MCF 10A (cell line): ENCODE measurements at regions not wholly inside any gene's neighbourhood (a gene's known extent, or its start where the extent isn't known, plus 50 kb on each side); places are given as distances from the start of the nearest gene placed in this dataset.

Experiments
- BruUV-seq: library from RNA; stranded (reverse); fragments of 400-500 nt; replicated peaks from 2 replicates; lab custom pipeline; 2021; lab: Mats Ljungman, UMichigan
- CTCF ChIA-PET: fragments of 300-600 bp; sonication (Branson Sonifier 250); formaldehyde crosslinking; extraction: SDS; loops from one replicate; lab custom pipeline; 2021; ENCODE audit warnings: antibody characterized with exemption, inconsistent platforms; lab: Yijun Ruan, JAX
- POLR2A ChIA-PET: fragments of 300-600, 350-650 bp; sonication (Branson Sonifier 250); formaldehyde crosslinking; extraction: SDS; loops from one replicate; lab custom pipeline; 2020; ENCODE audit warnings: antibody characterized with exemption, inconsistent platforms; lab: Yijun Ruan, JAX
- DNase-seq: peaks from one replicate; pipeline ENCODE4 v3.0.0-alpha.2; 2018; ENCODE audit not compliant: unreplicated experiment
- H3K27ac Mint-ChIP-seq: one replicate; pipeline ENCODE4 v1.8.0; 2022; ENCODE audit warnings: mild to moderate bottlenecking, low read depth, mixed read lengths; ENCODE audit not compliant: unreplicated experiment
- H3K27me3 Mint-ChIP-seq: one replicate; pipeline ENCODE4 v1.8.0; 2022; ENCODE audit warnings: mixed read lengths; ENCODE audit not compliant: insufficient read depth, unreplicated experiment
- H3K36me3 Mint-ChIP-seq: one replicate; pipeline ENCODE4 v1.8.0; 2022; ENCODE audit warnings: mild to moderate bottlenecking, moderate library complexity, mixed read lengths; ENCODE audit not compliant: insufficient read depth, unreplicated experiment
- H3K4me1 Mint-ChIP-seq: one replicate; pipeline ENCODE4 v1.8.0; 2022; ENCODE audit warnings: mixed read lengths; ENCODE audit not compliant: insufficient read depth, unreplicated experiment
- H3K4me3 Mint-ChIP-seq: one replicate; pipeline ENCODE4 v1.8.0; 2022; ENCODE audit warnings: mild to moderate bottlenecking, moderate library complexity, mixed read lengths; ENCODE audit not compliant: unreplicated experiment
- H3K9me3 Mint-ChIP-seq: one replicate; pipeline ENCODE4 v1.8.0; 2022; ENCODE audit warnings: mixed read lengths; ENCODE audit not compliant: unreplicated experiment
- intact Hi-C: fragments of 100-400 bp; cut with micrococcal nuclease; formaldehyde crosslinking; loops from 2 replicates; pipeline ENCODE4 v1.14.1; 2022
- TF ChIP-seq, protein P1 (sequence below): fragments of 200-600 bp; IDR thresholded peaks from one replicate; pipeline ENCODE4 v1.8.0; 2022; ENCODE audit warnings: antibody characterized with exemption, mild to moderate bottlenecking; ENCODE audit not compliant: unreplicated experiment

DNA sequence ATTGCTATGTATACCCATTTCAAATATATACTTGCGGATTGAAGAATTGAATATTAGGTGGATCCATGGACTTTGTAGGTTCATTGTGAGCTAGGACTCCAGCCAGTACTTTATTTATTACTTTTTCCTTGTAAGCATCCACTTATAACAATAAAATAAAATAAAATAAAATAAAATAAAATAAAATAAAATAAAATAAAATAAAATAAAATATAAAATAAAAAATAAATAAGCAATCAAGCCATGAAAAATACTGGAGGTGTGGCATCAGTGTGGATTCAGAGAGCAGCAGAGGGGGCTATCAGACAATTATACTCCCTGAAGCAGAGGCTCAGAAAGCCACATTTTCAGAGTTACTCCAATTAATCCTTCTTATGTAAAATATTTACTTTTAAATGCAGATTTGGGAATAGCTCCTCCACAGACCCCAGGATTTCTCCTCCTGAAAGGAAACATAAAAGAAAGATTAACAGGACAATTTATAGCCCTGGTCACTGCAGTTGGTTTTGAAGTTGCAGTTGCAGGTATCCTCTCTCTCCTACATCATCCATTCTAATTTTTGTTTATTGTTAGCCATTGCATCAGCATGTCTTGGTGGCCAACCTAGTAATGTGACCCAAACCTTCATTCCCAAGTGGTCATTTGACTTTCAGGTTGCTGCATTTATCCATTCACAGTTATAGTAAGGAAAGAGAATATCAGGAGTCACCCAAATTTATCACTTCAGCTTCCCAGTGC, 2025.2 kb upstream of the IGFBP7 start:
- Mint-ChIP-seq H3K9me3 (no peaks in the 10 kb centered on the region), H3K27me3 (no peaks in the 10 kb centered on the region), H3K36me3 (no peaks in the 10 kb centered on the region), H3K4me1 (no peaks in the 10 kb centered on the region), H3K27ac (no peak overlapping the region), H3K4me3 (no peak overlapping the region)
- no TSS peak for BruUV-seq
- intact Hi-C loops = no loop called here
- POLR2A ChIA-PET = no interaction called here
- CTCF ChIA-PET = no interaction called here
- TF ChIP-seq, protein P1, sequence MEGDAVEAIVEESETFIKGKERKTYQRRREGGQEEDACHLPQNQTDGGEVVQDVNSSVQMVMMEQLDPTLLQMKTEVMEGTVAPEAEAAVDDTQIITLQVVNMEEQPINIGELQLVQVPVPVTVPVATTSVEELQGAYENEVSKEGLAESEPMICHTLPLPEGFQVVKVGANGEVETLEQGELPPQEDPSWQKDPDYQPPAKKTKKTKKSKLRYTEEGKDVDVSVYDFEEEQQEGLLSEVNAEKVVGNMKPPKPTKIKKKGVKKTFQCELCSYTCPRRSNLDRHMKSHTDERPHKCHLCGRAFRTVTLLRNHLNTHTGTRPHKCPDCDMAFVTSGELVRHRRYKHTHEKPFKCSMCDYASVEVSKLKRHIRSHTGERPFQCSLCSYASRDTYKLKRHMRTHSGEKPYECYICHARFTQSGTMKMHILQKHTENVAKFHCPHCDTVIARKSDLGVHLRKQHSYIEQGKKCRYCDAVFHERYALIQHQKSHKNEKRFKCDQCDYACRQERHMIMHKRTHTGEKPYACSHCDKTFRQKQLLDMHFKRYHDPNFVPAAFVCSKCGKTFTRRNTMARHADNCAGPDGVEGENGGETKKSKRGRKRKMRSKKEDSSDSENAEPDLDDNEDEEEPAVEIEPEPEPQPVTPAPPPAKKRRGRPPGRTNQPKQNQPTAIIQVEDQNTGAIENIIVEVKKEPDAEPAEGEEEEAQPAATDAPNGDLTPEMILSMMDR = no peak
- DNase-seq = no peak

DNA sequence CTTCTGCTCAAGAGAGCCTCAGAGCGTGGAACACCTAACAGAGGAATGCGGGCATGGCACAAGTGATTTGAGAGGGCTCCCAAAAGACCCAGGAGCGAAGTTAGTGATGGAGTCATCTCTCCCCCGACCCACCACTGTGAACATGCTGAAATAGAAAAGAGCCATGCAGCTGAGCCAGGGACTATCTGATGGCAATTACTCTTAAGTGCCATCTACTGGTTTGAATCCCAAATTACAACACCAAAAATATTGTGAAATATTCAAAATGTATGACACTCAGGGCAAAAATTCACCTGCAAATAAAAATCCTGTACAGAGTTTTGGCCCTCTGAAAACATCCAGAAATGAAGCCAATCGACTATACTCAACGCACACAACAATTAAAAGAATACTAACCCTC, 2038.9 kb upstream of the ADGRL3 start:
- peaks cover 13% of the 10 kb centered on the region for H3K9me3 Mint-ChIP-seq
- ChIA-PET POLR2A (no interaction called here), CTCF (interaction anchor here (1.2 kb wide), 1 partner anchor 13 kb away, joined by 3 read pairs; no protein-coding TSS in a partner anchor)
- no peak overlapping the region for H3K4me3 Mint-ChIP-seq
- TF ChIP-seq, protein P1 = no peak
- no peaks in the 10 kb centered on the region for H3K27me3 Mint-ChIP-seq
- no peak for DNase-seq
- intact Hi-C loops = no loop called here
- no peaks in the 10 kb centered on the region for H3K36me3 Mint-ChIP-seq
- no TSS peak for BruUV-seq
- H3K27ac Mint-ChIP-seq = no peak overlapping the region
- no peaks in the 10 kb centered on the region for H3K4me1 Mint-ChIP-seq

DNA sequence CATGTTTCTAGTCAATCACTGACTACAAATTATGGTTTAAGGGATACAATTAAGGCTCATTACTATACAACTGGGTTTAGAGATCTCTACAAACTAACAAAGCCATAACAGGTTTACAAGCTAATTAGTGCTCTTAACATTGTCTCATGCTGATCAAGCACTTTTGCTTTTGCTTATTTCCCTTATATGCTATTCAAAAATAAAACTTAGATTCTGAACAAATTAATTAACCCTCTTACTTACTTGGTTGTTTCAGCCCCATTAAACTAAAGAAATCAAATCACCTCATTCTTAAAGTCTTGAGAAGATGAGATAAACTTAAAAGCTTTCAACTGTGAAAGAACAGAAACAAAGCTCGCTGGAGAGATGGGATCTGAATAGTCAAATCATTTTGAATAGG, 2024.5 kb upstream of the ADGRL3 start:
- no TSS peak for BruUV-seq
- no peaks in the 10 kb centered on the region for H3K9me3 Mint-ChIP-seq
- no peak overlapping the region for H3K4me3 Mint-ChIP-seq
- POLR2A ChIA-PET = no interaction called here
- no peaks in the 10 kb centered on the region for H3K27me3 Mint-ChIP-seq
- H3K4me1 Mint-ChIP-seq = no peaks in the 10 kb centered on the region
- intact Hi-C loops = no loop called here
- H3K27ac Mint-ChIP-seq = peak overlapping the region; percentile 20
- no peak for DNase-seq
- no peaks in the 10 kb centered on the region for H3K36me3 Mint-ChIP-seq
- CTCF ChIA-PET = no interaction called here
- TF ChIP-seq, protein P1 = no peak

DNA sequence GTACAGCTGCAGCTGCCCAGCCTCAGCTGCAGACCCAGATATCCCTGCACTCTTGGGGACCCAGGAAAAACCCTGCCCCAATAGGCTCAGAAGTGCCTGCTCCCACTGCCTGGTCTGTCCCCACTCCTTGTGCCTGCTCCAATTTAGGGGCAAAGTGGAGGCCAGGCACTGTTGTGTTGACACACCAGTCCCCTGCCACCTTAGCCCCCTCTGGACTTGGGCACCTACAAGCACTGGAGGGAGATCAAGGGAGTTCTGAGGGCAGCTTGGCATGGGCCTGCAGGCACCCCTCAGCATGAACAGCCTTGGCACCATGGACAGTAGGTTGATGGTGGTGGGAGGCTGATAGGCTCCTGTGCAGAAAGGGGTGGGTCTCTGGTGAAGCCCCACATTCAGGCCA, 2020.8 kb upstream of the ADGRL3 start:
- TF ChIP-seq, protein P1 = no peak
- H3K27me3 Mint-ChIP-seq = no peaks in the 10 kb centered on the region
- H3K27ac Mint-ChIP-seq = no peak overlapping the region
- no peak for DNase-seq
- CTCF ChIA-PET = no interaction called here
- H3K36me3 Mint-ChIP-seq = no peaks in the 10 kb centered on the region
- H3K4me1 Mint-ChIP-seq = no peaks in the 10 kb centered on the region
- no TSS peak for BruUV-seq
- POLR2A ChIA-PET = no interaction called here
- intact Hi-C loops = no loop called here
- no peaks in the 10 kb centered on the region for H3K9me3 Mint-ChIP-seq
- H3K4me3 Mint-ChIP-seq = no peak overlapping the region
